ENCODE measurements at regions not wholly inside any gene's neighbourhood (a gene's known extent, or its start where the extent isn't known, plus 50 kb on each side); places are given as distances from the start of the nearest gene placed in this dataset.
"Not testable (repeated sequence)": the region's sequence is repeated elsewhere in the genome, so short reads cannot be mapped to it uniquely, and the experiment has no call there.

GRCh38 chr18:29982218-29982617 is 1060.3 kb downstream of the DSC3 start:
- no peak for DNase-seq

GRCh38 chr18:29979881-29980280 is 1062.7 kb downstream of the DSC3 start:
- DNase-seq: no peak

GRCh38 chr18:29969876-29970275 is 1072.7 kb downstream of the DSC3 start:
- DNase-seq: no peak

- DNase-seq: no peak
Measured at GRCh38 chr18:29962579-29962978, 1080.0 kb downstream of the DSC3 start.

- no peak for DNase-seq
Measured at GRCh38 chr18:29960539-29960938, 1082.0 kb downstream of the DSC3 start.

GRCh38 chr18:29930231-29930630 is 1112.3 kb downstream of the DSC3 start:
- DNase-seq: no peak

- DNase-seq: no peak
Measured at GRCh38 chr18:29928081-29928480, 1114.5 kb downstream of the DSC3 start.

GRCh38 chr18:29925566-29925965 is 1117.0 kb downstream of the DSC3 start:
- DNase-seq: no peak

- DNase-seq: no peak
Measured at GRCh38 chr18:29912351-29912750, 1130.2 kb downstream of the DSC3 start.

GRCh38 chr18:29892960-29893558 is 1149.5 kb downstream of the DSC3 start:
- no peak for DNase-seq

- no peak for DNase-seq
Measured at GRCh38 chr18:29883114-29883513, 1159.4 kb downstream of the DSC3 start.

GRCh38 chr18:29882620-29883019 is 1159.9 kb downstream of the DSC3 start:
- DNase-seq: no peak

GRCh38 chr18:29879763-29880162 is 1162.8 kb downstream of the DSC3 start:
- no peak for DNase-seq

- DNase-seq: no peak
Measured at GRCh38 chr18:29874519-29875098, 1167.9 kb downstream of the DSC3 start.

- DNase-seq: no peak
Measured at GRCh38 chr18:29873211-29873610, 1169.3 kb downstream of the DSC3 start.

GRCh38 chr18:29871246-29871645 is 1171.3 kb downstream of the DSC3 start:
- no peak for DNase-seq

- no peak for DNase-seq
Measured at GRCh38 chr18:29862824-29863223, 1179.7 kb downstream of the DSC3 start.

GRCh38 chr18:29855637-29856036 is 1186.9 kb downstream of the DSC3 start:
- no peak for DNase-seq

GRCh38 chr18:29853126-29853525 is 1189.4 kb downstream of the DSC3 start:
- DNase-seq: no peak

- DNase-seq: no peak
Measured at GRCh38 chr18:29849144-29849543, 1193.4 kb downstream of the DSC3 start.

GRCh38 chr18:29841631-29842030 is 1200.9 kb downstream of the DSC3 start:
- DNase-seq: no peak

GRCh38 chr18:29840089-29840488 is 1202.5 kb downstream of the DSC3 start:
- DNase-seq: no peak

- DNase-seq: not testable (repeated sequence)
Measured at GRCh38 chr18:29838961-29839360, 1203.6 kb downstream of the DSC3 start.

- no peak for DNase-seq
Measured at GRCh38 chr18:29838556-29838955, 1204.0 kb downstream of the DSC3 start.

GRCh38 chr18:29823671-29824070 is 1218.9 kb downstream of the DSC3 start:
- no peak for DNase-seq
